ENCODE measurements at regions not wholly inside any gene's neighbourhood (a gene's known extent, or its start where the extent isn't known, plus 50 kb on each side); places are given as distances from the start of the nearest gene placed in this dataset.

- Mint-ChIP-seq H3K27ac (no peak overlapping the region), H3K4me3 (no peak overlapping the region), H3K36me3 (no peaks in the 10 kb centered on the region), H3K27me3 (peaks cover 17% of the 10 kb centered on the region), H3K9me3 (no peaks in the 10 kb centered on the region), H3K4me1 (no peaks in the 10 kb centered on the region)
- ATAC-seq, result no peak
Measured at GRCh38 chr5:58260243-58260642, 199.6 kb downstream of the PLK2 start.

DNA sequence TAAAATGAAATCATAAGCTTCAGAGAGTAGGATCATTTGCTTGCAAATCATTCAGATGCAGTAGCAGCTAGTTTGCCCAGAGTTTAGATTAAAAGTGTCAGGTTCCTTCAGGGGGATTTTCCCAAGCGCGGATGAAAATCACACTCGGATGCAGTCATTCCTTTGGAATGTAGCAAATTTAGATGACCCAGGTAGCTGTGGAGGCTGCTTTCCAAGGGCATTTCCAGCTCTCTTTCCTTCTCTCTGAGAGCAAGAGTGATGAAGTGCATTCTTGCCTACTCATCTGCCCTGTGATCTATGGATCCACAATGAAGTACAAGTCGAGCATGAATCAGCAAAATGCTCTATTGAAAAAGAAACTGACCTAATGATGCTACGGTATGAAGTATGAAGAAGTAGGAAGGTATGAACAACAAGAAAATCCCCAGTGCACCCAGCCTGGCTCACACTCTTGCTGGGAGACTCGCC, 200.2 kb downstream of the PLK2 start:
- Mint-ChIP-seq H3K4me1 (no peaks in the 10 kb centered on the region), H3K27ac (no peak overlapping the region), H3K27me3 (peaks cover 16% of the 10 kb centered on the region), H3K36me3 (no peaks in the 10 kb centered on the region), H3K4me3 (no peak overlapping the region), H3K9me3 (no peaks in the 10 kb centered on the region)
- no peak for ATAC-seq

DNA sequence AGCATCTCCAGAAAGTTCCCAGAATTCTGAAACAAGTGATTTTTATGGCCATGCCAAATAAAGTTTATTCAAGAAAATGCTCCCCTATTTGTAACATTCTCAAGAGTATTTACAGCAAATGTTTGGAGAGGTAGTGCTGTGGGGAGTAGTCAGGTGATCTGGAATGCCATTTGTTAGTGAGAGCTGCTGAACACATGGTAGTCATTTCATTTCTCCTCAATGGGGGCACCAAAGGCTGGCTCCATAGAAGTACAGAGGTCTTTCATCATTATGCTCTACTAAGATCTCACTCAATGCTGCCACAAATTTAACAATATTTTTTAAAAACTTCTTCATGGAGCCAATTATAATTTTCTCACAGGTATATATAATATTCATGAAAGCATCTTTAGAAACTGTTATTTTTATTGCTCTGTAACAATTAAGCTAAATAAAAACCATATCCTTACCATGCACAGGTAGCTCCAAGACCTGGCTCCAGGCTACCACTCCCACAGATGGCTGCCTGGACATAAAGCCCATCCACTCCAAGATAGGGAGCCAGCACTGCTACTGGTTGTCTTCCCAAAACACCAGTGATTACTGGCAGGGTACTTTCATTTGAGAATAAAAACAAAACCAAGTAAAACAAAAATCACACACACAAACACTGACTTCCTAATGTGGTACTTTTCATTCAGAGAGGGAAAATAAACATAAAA, 200.8 kb downstream of the PLK2 start:
- peaks cover 13% of the 10 kb centered on the region for H3K27me3 Mint-ChIP-seq
- H3K36me3 Mint-ChIP-seq, result no peaks in the 10 kb centered on the region
- no peak overlapping the region for H3K4me3 Mint-ChIP-seq
- no peaks in the 10 kb centered on the region for H3K4me1 Mint-ChIP-seq
- H3K9me3 Mint-ChIP-seq, result no peaks in the 10 kb centered on the region
- no peak for ATAC-seq
- no peak overlapping the region for H3K27ac Mint-ChIP-seq

DNA sequence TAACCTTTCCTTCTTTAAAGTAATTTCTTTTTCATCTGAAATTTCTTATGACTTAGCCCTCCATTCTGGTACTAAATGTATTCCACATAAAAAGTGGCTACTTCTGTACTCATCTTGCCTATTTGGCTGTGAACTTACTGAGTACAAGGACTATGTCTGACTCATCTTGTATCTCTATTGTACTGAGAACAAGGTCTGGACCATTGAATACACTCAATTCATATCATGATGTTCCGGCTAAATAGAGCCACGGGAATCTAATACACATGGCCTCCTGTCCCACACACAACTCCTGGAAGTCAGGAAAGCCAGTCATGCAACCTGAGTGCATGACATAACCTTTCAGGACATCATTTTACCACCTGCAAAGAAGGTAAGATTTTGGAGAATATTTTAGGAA, 203.9 kb downstream of the PLK2 start:
- H3K36me3 Mint-ChIP-seq, result no peaks in the 10 kb centered on the region
- H3K4me1 Mint-ChIP-seq, result no peaks in the 10 kb centered on the region
- no peak overlapping the region for H3K27ac Mint-ChIP-seq
- no peaks in the 10 kb centered on the region for H3K9me3 Mint-ChIP-seq
- H3K4me3 Mint-ChIP-seq, result no peak overlapping the region
- ATAC-seq, result no peak
- H3K27me3 Mint-ChIP-seq, result peaks cover 13% of the 10 kb centered on the region

DNA sequence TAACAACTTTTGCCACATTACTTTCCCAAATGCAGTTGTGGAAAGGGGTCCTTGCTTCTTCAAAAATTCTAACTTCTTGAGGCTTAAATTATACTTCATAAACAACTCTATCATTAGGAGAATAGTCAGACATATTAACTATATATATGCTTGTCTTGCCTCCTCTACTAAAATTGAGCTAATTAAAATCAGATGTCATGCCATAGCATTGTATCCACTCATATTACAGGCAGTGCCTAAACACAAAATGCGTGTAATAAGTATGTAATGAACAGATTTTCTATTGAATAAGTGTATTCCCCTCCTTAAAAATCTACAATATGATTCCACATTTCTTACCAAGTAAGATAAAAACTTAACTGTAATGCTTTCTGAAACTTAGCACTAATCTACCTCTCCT, 204.5 kb downstream of the PLK2 start:
- Mint-ChIP-seq H3K27ac (no peak overlapping the region), H3K4me3 (no peak overlapping the region), H3K36me3 (no peaks in the 10 kb centered on the region), H3K4me1 (no peaks in the 10 kb centered on the region), H3K27me3 (peaks cover 13% of the 10 kb centered on the region), H3K9me3 (no peaks in the 10 kb centered on the region)
- no peak for ATAC-seq

DNA sequence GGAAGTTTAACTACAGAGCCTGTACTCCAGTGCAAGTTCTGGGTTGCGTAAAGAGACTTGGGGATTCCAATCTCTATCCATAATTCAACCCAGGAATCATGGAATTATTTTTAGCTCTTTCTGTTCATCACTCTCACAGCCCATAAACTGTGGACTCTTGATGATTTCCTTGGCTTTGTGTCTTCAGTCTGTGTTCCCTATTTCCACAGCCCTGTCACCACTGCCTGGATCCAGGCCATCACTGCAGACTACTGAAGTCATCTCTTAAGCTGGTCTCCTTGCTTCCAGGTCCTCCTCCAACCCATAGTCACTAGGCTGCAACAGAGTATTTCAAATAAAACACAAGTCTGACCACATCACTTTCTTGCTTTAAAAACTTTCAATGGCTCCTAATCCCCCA, 211.7 kb downstream of the PLK2 start:
- Mint-ChIP-seq H3K27ac (no peak overlapping the region), H3K4me3 (no peak overlapping the region), H3K4me1 (no peaks in the 10 kb centered on the region), H3K36me3 (no peaks in the 10 kb centered on the region), H3K27me3 (peaks cover 16% of the 10 kb centered on the region), H3K9me3 (no peaks in the 10 kb centered on the region)
- ATAC-seq, result no peak

DNA sequence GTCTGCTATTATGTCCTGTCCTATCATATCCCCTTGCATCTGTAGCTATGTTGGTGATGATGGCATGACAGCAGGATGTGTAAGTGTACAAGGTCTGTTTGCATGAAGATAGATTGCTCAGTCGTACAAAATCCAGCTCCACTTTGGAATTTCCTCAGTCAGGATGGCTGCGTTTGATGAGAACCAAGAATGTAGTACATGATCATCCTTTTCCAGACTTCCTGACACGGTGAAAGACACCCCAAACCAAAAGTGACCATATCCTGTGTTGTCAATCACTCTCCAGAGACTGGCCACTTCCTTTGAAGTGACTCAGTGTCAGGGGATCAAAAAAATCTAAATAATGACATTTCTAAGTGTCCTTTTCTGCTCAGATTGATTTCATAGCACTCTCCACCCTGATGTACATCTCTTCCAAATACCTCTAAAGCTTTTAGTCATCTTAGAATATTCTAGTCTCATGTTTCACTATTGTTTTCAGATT, 213.4 kb downstream of the PLK2 start:
- no peaks in the 10 kb centered on the region for H3K4me1 Mint-ChIP-seq
- no peaks in the 10 kb centered on the region for H3K36me3 Mint-ChIP-seq
- ATAC-seq, result no peak
- H3K27me3 Mint-ChIP-seq, result peaks cover 16% of the 10 kb centered on the region
- no peaks in the 10 kb centered on the region for H3K9me3 Mint-ChIP-seq
- H3K27ac Mint-ChIP-seq, result no peak overlapping the region
- H3K4me3 Mint-ChIP-seq, result no peak overlapping the region

DNA sequence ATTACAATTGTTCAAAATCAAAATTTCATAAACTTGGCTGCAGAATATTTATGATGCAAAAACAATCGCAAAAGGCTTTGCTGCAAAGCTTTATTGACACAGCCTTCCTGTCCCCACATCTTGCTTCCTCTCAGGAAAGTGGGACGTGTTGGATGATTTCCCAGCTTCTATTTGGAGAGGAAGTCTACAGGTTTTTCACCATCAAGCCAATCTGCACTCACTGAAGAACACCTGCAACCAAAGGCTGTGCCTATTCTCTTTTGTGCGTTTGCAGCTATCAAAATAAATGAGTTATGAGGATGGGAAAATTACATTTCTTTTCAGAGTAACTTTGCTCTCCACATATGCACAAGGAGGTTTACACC, 214.4 kb downstream of the PLK2 start:
- H3K9me3 Mint-ChIP-seq, result no peaks in the 10 kb centered on the region
- no peaks in the 10 kb centered on the region for H3K36me3 Mint-ChIP-seq
- H3K27me3 Mint-ChIP-seq, result peaks cover 16% of the 10 kb centered on the region
- H3K4me3 Mint-ChIP-seq, result no peak overlapping the region
- no peak overlapping the region for H3K27ac Mint-ChIP-seq
- no peak for ATAC-seq
- H3K4me1 Mint-ChIP-seq, result no peaks in the 10 kb centered on the region

DNA sequence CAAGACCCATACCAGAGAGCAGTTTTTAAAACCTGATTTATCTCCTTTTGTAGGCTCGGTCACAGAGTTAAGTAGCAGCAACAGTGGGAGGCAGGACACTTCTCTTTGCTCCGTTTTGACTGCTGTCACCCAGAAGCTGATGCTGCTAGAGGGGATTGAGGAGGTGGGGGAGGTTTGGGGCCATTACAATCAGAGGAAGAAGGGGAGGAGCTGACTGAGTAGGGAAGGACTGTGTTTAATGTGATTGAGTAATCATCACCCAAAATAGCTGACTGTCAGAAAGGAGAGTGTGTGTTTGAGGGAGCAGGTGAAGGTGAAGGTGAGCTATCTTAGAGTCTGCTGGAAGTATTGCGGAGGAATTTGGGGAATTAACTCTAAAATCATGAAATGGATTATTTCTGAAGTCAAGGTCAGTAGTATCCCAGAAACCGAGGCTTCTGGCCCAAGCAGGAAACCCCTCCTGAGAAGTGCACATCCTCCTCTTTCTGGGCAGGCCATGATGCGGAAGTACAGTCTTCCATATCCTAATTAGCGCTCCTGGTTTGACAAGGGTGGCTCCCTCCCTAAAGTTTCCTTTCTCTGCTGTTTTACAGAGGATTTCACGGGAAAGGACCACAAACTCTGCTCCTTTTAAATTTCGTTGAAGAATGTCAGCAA, 214.9 kb downstream of the PLK2 start:
- H3K36me3 Mint-ChIP-seq, result no peaks in the 10 kb centered on the region
- H3K27me3 Mint-ChIP-seq, result peaks cover 16% of the 10 kb centered on the region
- no peaks in the 10 kb centered on the region for H3K9me3 Mint-ChIP-seq
- no peak overlapping the region for H3K27ac Mint-ChIP-seq
- no peak for ATAC-seq
- H3K4me3 Mint-ChIP-seq, result no peak overlapping the region
- H3K4me1 Mint-ChIP-seq, result no peaks in the 10 kb centered on the region

DNA sequence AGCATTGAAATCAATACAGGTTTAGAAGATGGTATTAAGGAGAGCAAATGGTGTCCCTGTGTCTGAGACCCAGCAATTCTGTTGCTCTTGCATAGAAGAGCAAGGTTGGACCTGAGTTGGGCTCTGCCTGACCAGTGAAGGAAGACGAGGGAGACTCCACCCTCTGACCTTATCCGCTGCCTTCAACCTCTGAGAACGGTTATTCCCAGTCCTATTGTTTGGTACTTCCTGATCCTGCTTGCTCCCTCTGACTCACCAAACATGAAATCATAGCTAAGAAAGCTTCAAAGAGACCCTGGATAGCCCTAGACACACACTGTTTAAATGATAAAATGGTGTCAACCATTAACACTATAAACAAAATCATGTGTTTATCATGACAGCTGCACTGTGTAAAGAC, 218.5 kb downstream of the PLK2 start:
- no peaks in the 10 kb centered on the region for H3K4me1 Mint-ChIP-seq
- H3K4me3 Mint-ChIP-seq, result no peak overlapping the region
- no peaks in the 10 kb centered on the region for H3K27me3 Mint-ChIP-seq
- no peak overlapping the region for H3K27ac Mint-ChIP-seq
- no peaks in the 10 kb centered on the region for H3K9me3 Mint-ChIP-seq
- H3K36me3 Mint-ChIP-seq, result no peaks in the 10 kb centered on the region
- no peak for ATAC-seq

DNA sequence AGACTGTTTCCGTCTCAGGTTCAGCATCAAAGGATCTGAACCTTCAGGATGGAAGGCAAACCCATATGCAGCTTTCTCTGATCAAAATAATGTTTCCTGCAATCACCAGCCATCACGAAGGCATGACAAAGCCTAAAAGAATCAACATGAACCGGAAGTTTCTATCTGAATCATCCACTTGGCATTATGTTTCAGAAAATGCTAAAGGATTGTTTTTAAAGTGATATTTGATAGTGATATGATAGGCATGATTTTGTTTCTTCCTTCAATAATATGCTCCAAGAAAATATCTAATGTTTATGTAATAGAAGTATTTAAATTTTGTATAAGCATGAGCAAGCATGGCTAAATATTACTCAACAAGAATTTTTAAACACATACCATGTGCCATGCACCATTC, 219.6 kb downstream of the PLK2 start:
- Mint-ChIP-seq H3K36me3 (no peaks in the 10 kb centered on the region), H3K9me3 (no peaks in the 10 kb centered on the region), H3K4me3 (no peak overlapping the region), H3K4me1 (no peaks in the 10 kb centered on the region), H3K27me3 (no peaks in the 10 kb centered on the region), H3K27ac (no peak overlapping the region)
- no peak for ATAC-seq

DNA sequence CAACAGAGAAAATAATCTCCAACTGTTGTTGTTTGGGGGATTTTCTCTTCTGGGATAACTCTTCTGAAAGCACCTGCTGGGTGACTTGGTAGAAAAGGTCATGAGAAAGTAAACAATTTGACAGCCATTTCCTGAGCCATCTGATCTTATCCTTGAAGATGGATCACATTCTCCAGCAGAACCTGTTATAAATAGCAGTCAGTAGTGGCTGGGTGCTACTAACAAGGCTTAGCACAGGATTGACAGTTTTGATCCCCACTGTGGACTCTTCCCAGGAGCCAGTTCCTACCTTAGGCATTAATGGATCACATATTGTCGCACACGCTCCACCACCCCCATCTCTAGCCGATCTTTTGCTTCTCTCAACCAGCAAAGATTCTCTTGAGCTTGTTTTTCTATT, 220.2 kb downstream of the PLK2 start:
- H3K27ac Mint-ChIP-seq, result no peak overlapping the region
- H3K4me3 Mint-ChIP-seq, result no peak overlapping the region
- H3K27me3 Mint-ChIP-seq, result no peaks in the 10 kb centered on the region
- H3K36me3 Mint-ChIP-seq, result no peaks in the 10 kb centered on the region
- H3K9me3 Mint-ChIP-seq, result no peaks in the 10 kb centered on the region
- no peak for ATAC-seq
- H3K4me1 Mint-ChIP-seq, result no peaks in the 10 kb centered on the region

- Mint-ChIP-seq H3K27me3 (no peaks in the 10 kb centered on the region), H3K4me1 (no peaks in the 10 kb centered on the region), H3K4me3 (no peak overlapping the region), H3K27ac (no peak overlapping the region), H3K36me3 (no peaks in the 10 kb centered on the region), H3K9me3 (no peaks in the 10 kb centered on the region)
- no peak for ATAC-seq
Measured at GRCh38 chr5:58239045-58239444, 220.8 kb downstream of the PLK2 start.

- H3K36me3 Mint-ChIP-seq, result no peaks in the 10 kb centered on the region
- no peak for ATAC-seq
- H3K4me3 Mint-ChIP-seq, result no peak overlapping the region
- no peaks in the 10 kb centered on the region for H3K4me1 Mint-ChIP-seq
- H3K27me3 Mint-ChIP-seq, result no peaks in the 10 kb centered on the region
- H3K9me3 Mint-ChIP-seq, result no peaks in the 10 kb centered on the region
- no peak overlapping the region for H3K27ac Mint-ChIP-seq
Measured at GRCh38 chr5:58236498-58236897, 223.4 kb downstream of the PLK2 start.

DNA sequence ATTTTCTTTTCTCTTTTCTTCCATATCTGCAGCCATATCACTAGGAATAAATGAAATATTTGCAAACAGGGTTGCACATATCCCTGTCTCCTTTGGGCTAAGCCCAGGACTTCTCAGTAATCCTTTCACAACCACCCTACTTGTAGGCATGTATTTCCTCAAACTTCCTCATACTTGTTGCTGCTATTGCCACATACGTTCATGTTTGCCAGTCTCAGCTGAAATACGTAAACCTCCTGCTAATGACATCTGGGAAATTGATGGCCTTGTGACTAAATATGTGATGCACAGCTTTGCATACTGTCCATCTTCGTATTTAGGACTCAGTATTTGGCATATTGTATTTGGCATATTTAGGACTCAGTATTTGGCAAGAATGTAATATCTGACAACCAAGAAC, 224.6 kb downstream of the PLK2 start:
- Mint-ChIP-seq H3K4me1 (no peaks in the 10 kb centered on the region), H3K36me3 (no peaks in the 10 kb centered on the region), H3K9me3 (no peaks in the 10 kb centered on the region), H3K4me3 (no peak overlapping the region), H3K27me3 (no peaks in the 10 kb centered on the region), H3K27ac (no peak overlapping the region)
- ATAC-seq, result no peak

DNA sequence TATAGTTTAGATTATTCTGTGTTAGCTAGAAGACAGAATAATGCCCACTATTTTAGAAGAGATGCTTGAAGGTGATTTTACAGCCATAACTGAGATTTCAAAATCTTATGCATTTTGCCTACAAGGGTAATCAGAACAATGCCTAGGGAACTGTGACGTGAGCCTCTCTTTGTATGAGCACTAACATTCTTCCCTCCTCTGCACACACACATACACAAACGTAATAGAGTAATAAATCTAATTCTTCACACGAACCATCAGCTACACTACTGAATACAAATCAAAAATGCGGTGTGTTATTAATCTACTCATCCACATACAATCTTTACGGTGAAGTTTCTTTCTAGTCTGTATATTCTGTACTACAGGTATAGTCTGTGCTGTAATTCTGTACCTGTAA, 227.8 kb downstream of the PLK2 start:
- ATAC-seq, result no peak
- Mint-ChIP-seq H3K9me3 (no peaks in the 10 kb centered on the region), H3K4me1 (no peaks in the 10 kb centered on the region), H3K36me3 (no peaks in the 10 kb centered on the region), H3K27ac (no peak overlapping the region), H3K4me3 (no peak overlapping the region), H3K27me3 (no peaks in the 10 kb centered on the region)
